ENCODE measurements at regions not wholly inside any gene's neighbourhood (a gene's known extent, or its start where the extent isn't known, plus 50 kb on each side); places are given as distances from the start of the nearest gene placed in this dataset.
"Not testable (repeated sequence)": the region's sequence is repeated elsewhere in the genome, so short reads cannot be mapped to it uniquely, and the experiment has no call there.

GRCh38 chr4:134567461-134567860 is 365.9 kb upstream of the PABPC4L start:
- FAIRE-seq, result no peak

- no peak for FAIRE-seq
Measured at GRCh38 chr4:134560728-134561127, 359.1 kb upstream of the PABPC4L start.

- FAIRE-seq, result no peak
Measured at GRCh38 chr4:134552063-134552462, 350.5 kb upstream of the PABPC4L start.

GRCh38 chr4:134551348-134551747 is 349.8 kb upstream of the PABPC4L start:
- FAIRE-seq, result no peak

GRCh38 chr4:134548052-134548628 is 346.6 kb upstream of the PABPC4L start:
- no peak for FAIRE-seq

GRCh38 chr4:134546279-134546678 is 344.7 kb upstream of the PABPC4L start:
- no peak for FAIRE-seq

GRCh38 chr4:134544303-134544770 is 342.7 kb upstream of the PABPC4L start:
- FAIRE-seq, result no peak

GRCh38 chr4:134540588-134540987 is 339.0 kb upstream of the PABPC4L start:
- no peak for FAIRE-seq

- FAIRE-seq, result no peak
Measured at GRCh38 chr4:134539729-134540231, 338.2 kb upstream of the PABPC4L start.

GRCh38 chr4:134537701-134538100 is 336.1 kb upstream of the PABPC4L start:
- FAIRE-seq, result no peak

GRCh38 chr4:134533068-134533467 is 331.5 kb upstream of the PABPC4L start:
- no peak for FAIRE-seq

- no peak for FAIRE-seq
Measured at GRCh38 chr4:134531013-134531412, 329.4 kb upstream of the PABPC4L start.

- no peak for FAIRE-seq
Measured at GRCh38 chr4:134529629-134530028, 328.0 kb upstream of the PABPC4L start.

GRCh38 chr4:134518574-134519217 is 317.1 kb upstream of the PABPC4L start:
- FAIRE-seq, result no peak

- FAIRE-seq, result no peak
Measured at GRCh38 chr4:134510544-134510943, 309.0 kb upstream of the PABPC4L start.

- FAIRE-seq, result no peak
Measured at GRCh38 chr4:134505511-134505910, 303.9 kb upstream of the PABPC4L start.

GRCh38 chr4:134501973-134502643 is 300.5 kb upstream of the PABPC4L start:
- FAIRE-seq, result no peak

GRCh38 chr4:134501488-134501887 is 299.9 kb upstream of the PABPC4L start:
- not testable (repeated sequence) for FAIRE-seq

GRCh38 chr4:134499074-134499473 is 297.5 kb upstream of the PABPC4L start:
- no peak for FAIRE-seq

GRCh38 chr4:134490863-134491262 is 289.3 kb upstream of the PABPC4L start:
- FAIRE-seq, result no peak

GRCh38 chr4:134483514-134483913 is 281.9 kb upstream of the PABPC4L start:
- FAIRE-seq, result not testable (repeated sequence)

GRCh38 chr4:134471569-134471968 is 270.0 kb upstream of the PABPC4L start:
- no peak for FAIRE-seq

- no peak for FAIRE-seq
Measured at GRCh38 chr4:134470544-134470943, 269.0 kb upstream of the PABPC4L start.

GRCh38 chr4:134465417-134465816 is 263.8 kb upstream of the PABPC4L start:
- FAIRE-seq, result no peak
